ENCODE measurements at regions not wholly inside any gene's neighbourhood (a gene's known extent, or its start where the extent isn't known, plus 50 kb on each side); places are given as distances from the start of the nearest gene placed in this dataset.

GRCh38 chr16:55052741-55053415 is 122.2 kb downstream of the IRX5 start:
- intact Hi-C loops (cut with micrococcal nuclease) = no loop called here
- POLR2A ChIA-PET = no interaction called here
- peaks cover 2% of the 10 kb centered on the region for H3K9me3 Mint-ChIP-seq
- H3K27me3 Mint-ChIP-seq = peaks cover 36% of the 10 kb centered on the region
- no peaks in the 10 kb centered on the region for H3K36me3 Mint-ChIP-seq (ENCODE audit: low read depth)
- H3K27ac Mint-ChIP-seq = no peak overlapping the region
- CTCF ChIA-PET = no interaction called here
- H3K4me3 Mint-ChIP-seq = no peak overlapping the region
- TF ChIP-seq CTCF (IDR thresholded peaks at IDR 0.05) = no peak
- H3K4me1 Mint-ChIP-seq = no peaks in the 10 kb centered on the region
- no peak for ATAC-seq (ENCODE audit: low read depth)
- no peak for DNase-seq

GRCh38 chr16:55055262-55055661 is 124.6 kb downstream of the IRX5 start:
- ChIA-PET POLR2A (no interaction called here), CTCF (no interaction called here)
- no peaks in the 10 kb centered on the region for H3K4me1 Mint-ChIP-seq
- H3K36me3 Mint-ChIP-seq (ENCODE audit: low read depth) = no peaks in the 10 kb centered on the region
- peaks cover 53% of the 10 kb centered on the region for H3K27me3 Mint-ChIP-seq
- no peak for TF ChIP-seq CTCF (IDR thresholded peaks at IDR 0.05)
- DNase-seq = no peak
- H3K9me3 Mint-ChIP-seq = peaks cover 2% of the 10 kb centered on the region
- intact Hi-C loops (cut with micrococcal nuclease) = no loop called here
- ATAC-seq (ENCODE audit: low read depth) = no peak
- H3K4me3 Mint-ChIP-seq = no peak overlapping the region
- H3K27ac Mint-ChIP-seq = no peak overlapping the region

GRCh38 chr16:55056585-55057401 is 126.1 kb downstream of the IRX5 start:
- intact Hi-C loops (cut with micrococcal nuclease) = no loop called here
- Mint-ChIP-seq H3K9me3 (peaks cover 2% of the 10 kb centered on the region), H3K4me1 (no peaks in the 10 kb centered on the region), H3K27ac (no peak overlapping the region), H3K4me3 (no peak overlapping the region), H3K27me3 (peaks cover 62% of the 10 kb centered on the region), H3K36me3 (ENCODE audit: low read depth) (no peaks in the 10 kb centered on the region)
- CTCF ChIA-PET = no interaction called here
- TF ChIP-seq CTCF (IDR thresholded peaks at IDR 0.05) = no peak
- ATAC-seq (ENCODE audit: low read depth) = no peak
- no peak for DNase-seq
- POLR2A ChIA-PET = no interaction called here

GRCh38 chr16:55057866-55058265 is 127.2 kb downstream of the IRX5 start:
- ATAC-seq (ENCODE audit: low read depth) = no peak
- no peak for TF ChIP-seq CTCF (IDR thresholded peaks at IDR 0.05)
- Mint-ChIP-seq H3K9me3 (peaks cover 2% of the 10 kb centered on the region), H3K27me3 (peaks cover 66% of the 10 kb centered on the region), H3K36me3 (ENCODE audit: low read depth) (no peaks in the 10 kb centered on the region), H3K27ac (no peak overlapping the region), H3K4me3 (no peak overlapping the region), H3K4me1 (no peaks in the 10 kb centered on the region)
- POLR2A ChIA-PET = no interaction called here
- CTCF ChIA-PET = no interaction called here
- intact Hi-C loops (cut with micrococcal nuclease) = no loop called here
- DNase-seq = no peak

GRCh38 chr16:55058576-55058975 is 127.9 kb downstream of the IRX5 start:
- intact Hi-C loops (cut with micrococcal nuclease) = no loop called here
- Mint-ChIP-seq H3K27me3 (peaks cover 66% of the 10 kb centered on the region), H3K9me3 (peaks cover 2% of the 10 kb centered on the region), H3K36me3 (ENCODE audit: low read depth) (no peaks in the 10 kb centered on the region), H3K27ac (no peak overlapping the region), H3K4me3 (no peak overlapping the region), H3K4me1 (no peaks in the 10 kb centered on the region)
- CTCF ChIA-PET = no interaction called here
- DNase-seq (no peak), ATAC-seq (ENCODE audit: low read depth) (no peak)
- POLR2A ChIA-PET = no interaction called here
- no peak for TF ChIP-seq CTCF (IDR thresholded peaks at IDR 0.05)
